GM12878 (cell line): ENCODE measurements at regions not wholly inside any gene's neighbourhood (a gene's known extent, or its start where the extent isn't known, plus 50 kb on each side); places are given as distances from the start of the nearest gene placed in this dataset.

ENCODE experiments used
- ATAC-seq: fragments of 200-7000 bp; cut with Tn5 transposase; 3 replicates; pipeline ENCODE4 v1.9.1; 2020; ENCODE audit warnings: mild to moderate bottlenecking, moderate library complexity
- BruUV-seq: library from RNA; stranded (reverse); fragments of 400-500 nt; replicated peaks from 2 replicates; lab custom pipeline; 2021; lab: Mats Ljungman, UMichigan
- CTCF ChIA-PET: fragments of 300-600 bp; sonication (Branson Sonifier 250); formaldehyde crosslinking; extraction: SDS; loops from one replicate; lab custom pipeline; 2021; ENCODE audit warnings: inconsistent platforms; lab: Yijun Ruan, JAX
- POLR2A ChIA-PET: fragments of 350-600 bp; formaldehyde crosslinking; extraction: SDS; loops from one replicate; lab custom pipeline; 2021; ENCODE audit warnings: inconsistent platforms; lab: Charles Lee
- RAD21 ChIA-PET: fragments of 300-600 bp; sonication (Branson Sonifier 250); formaldehyde crosslinking; loops from one replicate; lab custom pipeline; 2023; ENCODE audit warnings: antibody characterized with exemption; ENCODE audit not compliant: unreplicated experiment; lab: Charles Lee
- SMC1A ChIA-PET: fragments of 300-600 bp; sonication (Branson Sonifier 250); formaldehyde crosslinking; loops from one replicate; lab custom pipeline; 2023; ENCODE audit not compliant: unreplicated experiment, uncharacterized antibody; lab: Charles Lee
- DNase-seq: peaks from one replicate; pipeline ENCODE4 v3.0.0-alpha.2; 2011; ENCODE audit warnings: low read depth, low spot score
- FAIRE-seq: peaks from 3 replicates; lab custom pipeline; 2011; peaks lifted over from hg19 to GRCh38; lab: Jason Lieb, UNC
- H2AFZ ChIP-seq: 2 replicates; pipeline ENCODE4 v1.6.0; 2011; ENCODE audit warnings: low read depth, low read length, control low read depth; ENCODE audit not compliant: control insufficient read depth
- H3K27ac ChIP-seq: 2 replicates; pipeline ENCODE4 v1.5.1; 2011; ENCODE audit warnings: control low read depth; ENCODE audit not compliant: control insufficient read depth, insufficient read depth
- H3K27me3 ChIP-seq, 2 experiments: replicated peaks in 1 of 2; 2 replicates each; pipeline versions ENCODE4 v1.6.0 to v1.6.1; 2011; ENCODE audit warnings: low read length in 1 of 2; ENCODE audit not compliant: control insufficient read depth in 2 of 2, insufficient read depth in 2 of 2
- H3K36me3 ChIP-seq, 2 experiments: 2 replicates each; pipeline ENCODE4 v1.5.1; 2011; ENCODE audit warnings: low read length in 1 of 2; ENCODE audit not compliant: control insufficient read depth in 2 of 2, insufficient read depth in 2 of 2
- H3K4me1 ChIP-seq: 2 replicates; pipeline ENCODE4 v1.6.1; 2011; ENCODE audit warnings: mild to moderate bottlenecking, low read length, moderate library complexity, mixed read lengths; ENCODE audit not compliant: control insufficient read depth, insufficient read depth
- H3K4me2 ChIP-seq: 2 replicates; pipeline ENCODE4 v1.6.0; 2011; ENCODE audit warnings: control low read depth; ENCODE audit not compliant: control insufficient read depth, insufficient read depth
- H3K4me3 ChIP-seq: fragments of 200-600 bp; sonication (generic); 2 replicates; pipeline ENCODE4 v1.5.1; 2016
- H3K79me2 ChIP-seq: 2 replicates; pipeline ENCODE4 v1.6.0; 2011; ENCODE audit warnings: low read length; ENCODE audit not compliant: control insufficient read depth, insufficient read depth
- H3K9ac ChIP-seq: 2 replicates; pipeline ENCODE4 v1.8.0; 2011; ENCODE audit warnings: low read length, control low read depth, mixed read lengths; ENCODE audit not compliant: control insufficient read depth, insufficient read depth
- H3K9me3 ChIP-seq: replicated peaks from 3 replicates; pipeline ENCODE4 v1.5.1; 2011; ENCODE audit warnings: mild to moderate bottlenecking, low read length; ENCODE audit not compliant: control insufficient read depth, insufficient read depth
- H4K20me1 ChIP-seq: 2 replicates; pipeline ENCODE4 v1.6.0; 2011; ENCODE audit not compliant: control insufficient read depth, insufficient read depth
- ESRRA ChIP-seq: IDR thresholded peaks from 2 replicates; pipeline ENCODE4 v1.6.1; 2012; ENCODE audit warnings: mild to moderate bottlenecking, low read length, improper control_type of control experiment
- FOXM1 ChIP-seq: IDR thresholded peaks from 2 replicates; pipeline ENCODE4 v1.6.1; 2012; ENCODE audit warnings: low read depth, mild to moderate bottlenecking, inconsistent platforms, low read length, moderate library complexity
- JUNB ChIP-seq: IDR thresholded peaks from 2 replicates; pipeline ENCODE4 v1.6.1; 2016; ENCODE audit warnings: antibody characterized with exemption, mild to moderate bottlenecking
- TCF7 ChIP-seq: IDR thresholded peaks from 2 replicates; pipeline ENCODE4 v1.6.1; 2014; ENCODE audit warnings: antibody characterized with exemption, borderline replicate concordance
- ZNF217 ChIP-seq: fragments of 450-650 bp; IDR thresholded peaks from 2 replicates; pipeline ENCODE4 v1.6.1; 2017; ENCODE audit warnings: antibody characterized with exemption, mild to moderate bottlenecking
- ZNF384 ChIP-seq: IDR thresholded peaks from 2 replicates; pipeline ENCODE4 v1.6.1; 2012; ENCODE audit warnings: low read depth, mild to moderate bottlenecking, low read length, improper control_type of control experiment, borderline replicate concordance
- WGBS: methylation state at CpG from one replicate; pipeline ENCODE4 v1.1.6; 2016; ENCODE audit warnings: low lambda C conversion rate; ENCODE audit not compliant: insufficient replicate concordance, insufficient coverage; ENCODE audit errors: missing lambda C conversion rate; 5-methylcytosine and 5-hydroxymethylcytosine counted together
- in situ Hi-C: fragments of 300-500 bp; cut with MboI; formaldehyde crosslinking; loops from 9 replicates; pipeline ENCODE4 v1.14.3; 2018; ENCODE audit warnings: mixed read lengths
- intact Hi-C: fragments of 100-400 bp; cut with micrococcal nuclease; formaldehyde crosslinking; loops from one replicate; pipeline ENCODE4 v1.14.2; 2022; ENCODE audit not compliant: unreplicated experiment
- TF ChIP-seq, protein P1 (sequence below): fragments of 450-650 bp; IDR thresholded peaks from 2 replicates; pipeline ENCODE4 v1.6.1; 2017; ENCODE audit warnings: mild to moderate bottlenecking, moderate library complexity
- TF ChIP-seq, protein P2 (sequence below), 3 experiments: IDR thresholded peaks in 2 of 3; conservative IDR thresholded peaks in 1 of 3; 2 replicates each; pipeline ENCODE4 v1.5.1; 2011; ENCODE audit warnings: low read depth in 3 of 3, low read length in 3 of 3, mild to moderate bottlenecking in 3 of 3, control low read depth in 2 of 3, moderate library complexity in 2 of 3, inconsistent platforms in 1 of 3, mixed read lengths in 1 of 3; ENCODE audit not compliant: control insufficient read depth in 2 of 3, insufficient read depth in 1 of 3; ENCODE audit errors: extremely low read depth in 1 of 3

DNA sequence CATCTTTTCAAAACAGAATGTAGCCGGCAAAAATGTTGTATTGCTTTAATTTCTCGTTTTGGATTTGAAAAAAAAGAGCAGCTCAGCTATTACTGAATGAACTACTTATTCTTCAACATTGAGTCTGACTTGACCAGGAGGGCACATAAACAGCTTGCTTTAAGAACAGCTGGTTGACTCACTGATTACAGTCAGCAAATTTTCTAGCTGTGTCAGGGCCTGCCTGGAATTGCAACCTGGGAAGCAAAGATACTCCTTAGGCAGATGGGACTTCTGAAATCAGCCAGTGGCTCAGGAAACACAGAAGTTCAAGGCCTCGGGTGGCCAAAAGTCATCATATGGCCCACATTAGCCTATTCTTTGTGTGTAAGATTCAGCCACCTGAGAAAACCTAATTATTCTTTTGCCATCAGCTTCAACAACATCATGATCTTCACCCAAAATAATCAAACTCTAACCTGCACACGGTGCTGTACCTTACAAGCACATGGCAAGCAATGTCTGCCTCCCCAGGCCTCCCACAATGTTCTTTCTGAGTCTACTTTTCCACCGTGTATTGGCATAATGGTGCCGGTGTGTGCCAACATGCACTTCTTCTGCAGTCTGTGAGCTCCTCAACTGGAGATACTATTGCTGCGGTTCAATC, 307.2 kb downstream of the HHIPL2 start (continued):
- TF ChIP-seq, protein P1, sequence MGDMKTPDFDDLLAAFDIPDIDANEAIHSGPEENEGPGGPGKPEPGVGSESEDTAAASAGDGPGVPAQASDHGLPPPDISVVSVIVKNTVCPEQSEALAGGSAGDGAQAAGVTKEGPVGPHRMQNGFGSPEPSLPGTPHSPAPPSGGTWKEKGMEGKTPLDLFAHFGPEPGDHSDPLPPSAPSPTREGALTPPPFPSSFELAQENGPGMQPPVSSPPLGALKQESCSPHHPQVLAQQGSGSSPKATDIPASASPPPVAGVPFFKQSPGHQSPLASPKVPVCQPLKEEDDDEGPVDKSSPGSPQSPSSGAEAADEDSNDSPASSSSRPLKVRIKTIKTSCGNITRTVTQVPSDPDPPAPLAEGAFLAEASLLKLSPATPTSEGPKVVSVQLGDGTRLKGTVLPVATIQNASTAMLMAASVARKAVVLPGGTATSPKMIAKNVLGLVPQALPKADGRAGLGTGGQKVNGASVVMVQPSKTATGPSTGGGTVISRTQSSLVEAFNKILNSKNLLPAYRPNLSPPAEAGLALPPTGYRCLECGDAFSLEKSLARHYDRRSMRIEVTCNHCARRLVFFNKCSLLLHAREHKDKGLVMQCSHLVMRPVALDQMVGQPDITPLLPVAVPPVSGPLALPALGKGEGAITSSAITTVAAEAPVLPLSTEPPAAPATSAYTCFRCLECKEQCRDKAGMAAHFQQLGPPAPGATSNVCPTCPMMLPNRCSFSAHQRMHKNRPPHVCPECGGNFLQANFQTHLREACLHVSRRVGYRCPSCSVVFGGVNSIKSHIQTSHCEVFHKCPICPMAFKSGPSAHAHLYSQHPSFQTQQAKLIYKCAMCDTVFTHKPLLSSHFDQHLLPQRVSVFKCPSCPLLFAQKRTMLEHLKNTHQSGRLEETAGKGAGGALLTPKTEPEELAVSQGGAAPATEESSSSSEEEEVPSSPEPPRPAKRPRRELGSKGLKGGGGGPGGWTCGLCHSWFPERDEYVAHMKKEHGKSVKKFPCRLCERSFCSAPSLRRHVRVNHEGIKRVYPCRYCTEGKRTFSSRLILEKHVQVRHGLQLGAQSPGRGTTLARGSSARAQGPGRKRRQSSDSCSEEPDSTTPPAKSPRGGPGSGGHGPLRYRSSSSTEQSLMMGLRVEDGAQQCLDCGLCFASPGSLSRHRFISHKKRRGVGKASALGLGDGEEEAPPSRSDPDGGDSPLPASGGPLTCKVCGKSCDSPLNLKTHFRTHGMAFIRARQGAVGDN, result no peak
- TF ChIP-seq ESRRA, result no peak
- TF ChIP-seq JUNB, result no peak
- TF ChIP-seq, protein P2, sequence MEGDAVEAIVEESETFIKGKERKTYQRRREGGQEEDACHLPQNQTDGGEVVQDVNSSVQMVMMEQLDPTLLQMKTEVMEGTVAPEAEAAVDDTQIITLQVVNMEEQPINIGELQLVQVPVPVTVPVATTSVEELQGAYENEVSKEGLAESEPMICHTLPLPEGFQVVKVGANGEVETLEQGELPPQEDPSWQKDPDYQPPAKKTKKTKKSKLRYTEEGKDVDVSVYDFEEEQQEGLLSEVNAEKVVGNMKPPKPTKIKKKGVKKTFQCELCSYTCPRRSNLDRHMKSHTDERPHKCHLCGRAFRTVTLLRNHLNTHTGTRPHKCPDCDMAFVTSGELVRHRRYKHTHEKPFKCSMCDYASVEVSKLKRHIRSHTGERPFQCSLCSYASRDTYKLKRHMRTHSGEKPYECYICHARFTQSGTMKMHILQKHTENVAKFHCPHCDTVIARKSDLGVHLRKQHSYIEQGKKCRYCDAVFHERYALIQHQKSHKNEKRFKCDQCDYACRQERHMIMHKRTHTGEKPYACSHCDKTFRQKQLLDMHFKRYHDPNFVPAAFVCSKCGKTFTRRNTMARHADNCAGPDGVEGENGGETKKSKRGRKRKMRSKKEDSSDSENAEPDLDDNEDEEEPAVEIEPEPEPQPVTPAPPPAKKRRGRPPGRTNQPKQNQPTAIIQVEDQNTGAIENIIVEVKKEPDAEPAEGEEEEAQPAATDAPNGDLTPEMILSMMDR (IDR thresholded peaks at IDR 0.05 in 2 of 3, conservative IDR thresholded peaks at IDR 0.05 in 1 of 3; ENCODE audit: control insufficient read depth in 2 of 3, extremely low read depth in 1 of 3, insufficient read depth in 1 of 3, low read depth in 3 of 3, low read length in 3 of 3), result no peak
- TF ChIP-seq TCF7, result no peak
- no peak for TF ChIP-seq ZNF217

DNA sequence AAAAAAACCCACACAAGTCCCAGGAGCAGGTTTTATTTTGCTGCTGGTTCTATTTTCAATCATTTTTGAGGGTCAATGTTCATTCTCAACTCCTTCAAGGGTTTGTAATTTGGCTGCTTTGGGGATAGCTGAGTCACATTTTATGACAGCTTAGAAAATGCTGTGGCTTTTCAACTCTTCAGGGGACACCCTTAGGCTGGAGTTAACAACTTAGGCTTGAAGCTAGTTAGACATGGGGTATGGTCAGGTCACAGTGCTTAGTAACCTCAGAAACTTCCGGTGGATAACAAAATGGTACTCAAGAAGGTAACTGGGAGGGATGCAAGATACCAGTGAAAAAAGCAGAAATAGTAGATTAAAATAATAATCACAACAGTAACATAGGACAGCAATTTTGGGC, 308.8 kb downstream of the HHIPL2 start:
- in situ Hi-C loops, result no loop called here
- POLR2A ChIA-PET, result interaction anchor here (0.7 kb wide), 1 partner anchor 1915 kb away, joined by 6 read pairs; no protein-coding TSS in a partner anchor

More for the DNA sequence above, 308.8 kb downstream of the HHIPL2 start:
- H3K79me2 ChIP-seq, result no peaks in the 10 kb centered on the region
- DNase-seq (no peak), ATAC-seq (no peak), FAIRE-seq (no peak)
- H3K9ac ChIP-seq, result no peak overlapping the region
- H4K20me1 ChIP-seq, result no peaks in the 10 kb centered on the region
- no peaks in the 10 kb centered on the region for H3K9me3 ChIP-seq
- no peak overlapping the region for H3K27ac ChIP-seq
- no peaks in the 10 kb centered on the region for H3K36me3 ChIP-seq
- ChIA-PET SMC1A (no interaction called here), RAD21 (no interaction called here), CTCF (interaction anchor here (1.4 kb wide), 1 partner anchor 18 kb away, joined by 3 read pairs; no protein-coding TSS in a partner anchor)
- BruUV-seq, result no TSS peak
- H3K4me2 ChIP-seq, result no peak overlapping the region
- H3K4me1 ChIP-seq, result no peaks in the 10 kb centered on the region
- no peak overlapping the region for H3K4me3 ChIP-seq
- intact Hi-C loops, result no loop called here
- no peak overlapping the region for H2AFZ ChIP-seq
- WGBS, result 96% methylated on average over 1 of the region's 1 CpG
- TF ChIP-seq ZNF384 (no peak), FOXM1 (no peak)
- no peaks in the 10 kb centered on the region for H3K27me3 ChIP-seq
